ENCODE measurements at regions not wholly inside any gene's neighbourhood (a gene's known extent, or its start where the extent isn't known, plus 50 kb on each side); places are given as distances from the start of the nearest gene placed in this dataset.

GRCh38 chr1:61533546-61533945, 191.4 kb downstream of the TM2D1 start:
- H3K9me2 ChIP-seq (replicated peaks; ENCODE audit: low read length), result no peaks in the 10 kb centered on the region
- no TSS peak for BruUV-seq (replicated peaks)
- H3K4me1 ChIP-seq (ENCODE audit: insufficient read depth, low read length), result peaks cover 11% of the 10 kb centered on the region
- no peak overlapping the region for H3K27ac ChIP-seq (ENCODE audit: low read length)
- ChIA-PET CTCF (no interaction called here), POLR2A (ENCODE audit: unreplicated experiment) (no interaction called here)
- H3K4me2 ChIP-seq (ENCODE audit: low read length), result no peak overlapping the region
- TF ChIP-seq CTCF (conservative IDR thresholded peaks at IDR 0.05; ENCODE audit: low read depth, low read length) (no peak), EZH2phosphoT487 (IDR thresholded peaks at IDR 0.05; ENCODE audit: borderline replicate concordance, low read length) (no peak), EZH2 (IDR thresholded peaks at IDR 0.05; ENCODE audit: low read length, unreplicated experiment) (no peak)
- H3K9me3 ChIP-seq (ENCODE audit: low read length), result no peaks in the 10 kb centered on the region
- H3K4me3 ChIP-seq (ENCODE audit: low read length), result no peak overlapping the region
- H3K36me3 ChIP-seq (ENCODE audit: low read depth, low read length), result no peaks in the 10 kb centered on the region
- H3K79me2 ChIP-seq (ENCODE audit: low read length), result no peaks in the 10 kb centered on the region
- no peak for DNase-seq
- H3F3A ChIP-seq (ENCODE audit: low read length, unreplicated experiment), result no peaks in the 10 kb centered on the region
- no peak for ATAC-seq
- intact Hi-C loops (cut with micrococcal nuclease), result no loop called here
- H3K27me3 ChIP-seq (ENCODE audit: low read length), result no peaks in the 10 kb centered on the region
- no peaks in the 10 kb centered on the region for H4K20me1 ChIP-seq (ENCODE audit: low read length)
- H3K9ac ChIP-seq (ENCODE audit: low read length), result no peak overlapping the region
- no peak overlapping the region for H2AFZ ChIP-seq (ENCODE audit: low read length)

GRCh38 chr1:61531716-61532115, 193.2 kb downstream of the TM2D1 start:
- CTCF ChIA-PET, result no interaction called here
- no peak overlapping the region for H3K4me2 ChIP-seq (ENCODE audit: low read length)
- H4K20me1 ChIP-seq (ENCODE audit: low read length), result no peaks in the 10 kb centered on the region
- no peaks in the 10 kb centered on the region for H3K79me2 ChIP-seq (ENCODE audit: low read length)
- no peaks in the 10 kb centered on the region for H3K4me1 ChIP-seq (ENCODE audit: insufficient read depth, low read length)
- no peaks in the 10 kb centered on the region for H3K9me3 ChIP-seq (ENCODE audit: low read length)
- ATAC-seq (no peak), DNase-seq (no peak)
- POLR2A ChIA-PET (ENCODE audit: unreplicated experiment), result no interaction called here
- no TSS peak for BruUV-seq (replicated peaks)
- no peak overlapping the region for H3K4me3 ChIP-seq (ENCODE audit: low read length)
- no peak for TF ChIP-seq CTCF (conservative IDR thresholded peaks at IDR 0.05; ENCODE audit: low read depth, low read length)
- no peak for TF ChIP-seq EZH2phosphoT487 (IDR thresholded peaks at IDR 0.05; ENCODE audit: borderline replicate concordance, low read length)
- no peak for TF ChIP-seq EZH2 (IDR thresholded peaks at IDR 0.05; ENCODE audit: low read length, unreplicated experiment)
- H3K9me2 ChIP-seq (replicated peaks; ENCODE audit: low read length), result no peaks in the 10 kb centered on the region
- no peak overlapping the region for H3K9ac ChIP-seq (ENCODE audit: low read length)
- H3K36me3 ChIP-seq (ENCODE audit: low read depth, low read length), result no peaks in the 10 kb centered on the region
- no peaks in the 10 kb centered on the region for H3F3A ChIP-seq (ENCODE audit: low read length, unreplicated experiment)
- H2AFZ ChIP-seq (ENCODE audit: low read length), result no peak overlapping the region
- H3K27me3 ChIP-seq (ENCODE audit: low read length), result no peaks in the 10 kb centered on the region
- H3K27ac ChIP-seq (ENCODE audit: low read length), result no peak overlapping the region
- intact Hi-C loops (cut with micrococcal nuclease), result no loop called here

- no peak overlapping the region for H2AFZ ChIP-seq (ENCODE audit: low read length)
- H3K9me2 ChIP-seq (replicated peaks; ENCODE audit: low read length), result no peaks in the 10 kb centered on the region
- no peak overlapping the region for H3K4me2 ChIP-seq (ENCODE audit: low read length)
- BruUV-seq (replicated peaks), result no TSS peak
- H3K4me1 ChIP-seq (ENCODE audit: insufficient read depth, low read length), result no peaks in the 10 kb centered on the region
- H3K27ac ChIP-seq (ENCODE audit: low read length), result no peak overlapping the region
- no peaks in the 10 kb centered on the region for H3K9me3 ChIP-seq (ENCODE audit: low read length)
- no peak overlapping the region for H3K4me3 ChIP-seq (ENCODE audit: low read length)
- no peaks in the 10 kb centered on the region for H3K79me2 ChIP-seq (ENCODE audit: low read length)
- intact Hi-C loops (cut with micrococcal nuclease), result no loop called here
- no peak overlapping the region for H3K9ac ChIP-seq (ENCODE audit: low read length)
- TF ChIP-seq EZH2 (IDR thresholded peaks at IDR 0.05; ENCODE audit: low read length, unreplicated experiment) (no peak), CTCF (conservative IDR thresholded peaks at IDR 0.05; ENCODE audit: low read depth, low read length) (no peak), EZH2phosphoT487 (IDR thresholded peaks at IDR 0.05; ENCODE audit: borderline replicate concordance, low read length) (no peak)
- no peak for DNase-seq
- H3F3A ChIP-seq (ENCODE audit: low read length, unreplicated experiment), result no peaks in the 10 kb centered on the region
- no peak for ATAC-seq
- H3K27me3 ChIP-seq (ENCODE audit: low read length), result no peaks in the 10 kb centered on the region
- CTCF ChIA-PET, result no interaction called here
- POLR2A ChIA-PET (ENCODE audit: unreplicated experiment), result no interaction called here
- no peaks in the 10 kb centered on the region for H4K20me1 ChIP-seq (ENCODE audit: low read length)
- no peaks in the 10 kb centered on the region for H3K36me3 ChIP-seq (ENCODE audit: low read depth, low read length)
Measured at GRCh38 chr1:61523893-61524605, 200.9 kb downstream of the TM2D1 start.
